GM23248 (cell line): ENCODE measurements at regions not wholly inside any gene's neighbourhood (a gene's known extent, or its start where the extent isn't known, plus 50 kb on each side); places are given as distances from the start of the nearest gene placed in this dataset.

Experiments
- EZH2 ChIP-seq: fragments of 200-600 bp; sonication (generic); IDR thresholded peaks from 2 replicates; pipeline ENCODE4 v1.6.1; 2018; ENCODE audit warnings: antibody characterized with exemption, mild to moderate bottlenecking; ENCODE audit not compliant: insufficient read depth, poor library complexity, severe bottlenecking
- EZH2phosphoT487 ChIP-seq: fragments of 200-600 bp; sonication (generic); IDR thresholded peaks from 2 replicates; pipeline ENCODE4 v1.6.1; 2018; ENCODE audit warnings: antibody characterized with exemption, moderate library complexity, mild to moderate bottlenecking, low read depth; ENCODE audit not compliant: insufficient read depth

GRCh38 chr11:86874304-86875056 is 74.1 kb downstream of the PRSS23 start:
- TF ChIP-seq EZH2 (no peak), EZH2phosphoT487 (no peak)
